MCF 10A (cell line): ENCODE measurements at regions not wholly inside any gene's neighbourhood (a gene's known extent, or its start where the extent isn't known, plus 50 kb on each side); places are given as distances from the start of the nearest gene placed in this dataset.

Experiments
- BruUV-seq: library from RNA; stranded (reverse); fragments of 400-500 nt; replicated peaks from 2 replicates; lab custom pipeline; 2021; lab: Mats Ljungman, UMichigan
- CTCF ChIA-PET: fragments of 300-600 bp; sonication (Branson Sonifier 250); formaldehyde crosslinking; extraction: SDS; loops from one replicate; lab custom pipeline; 2021; ENCODE audit warnings: antibody characterized with exemption, inconsistent platforms; lab: Yijun Ruan, JAX
- POLR2A ChIA-PET: fragments of 300-600, 350-650 bp; sonication (Branson Sonifier 250); formaldehyde crosslinking; extraction: SDS; loops from one replicate; lab custom pipeline; 2020; ENCODE audit warnings: antibody characterized with exemption, inconsistent platforms; lab: Yijun Ruan, JAX
- DNase-seq: peaks from one replicate; pipeline ENCODE4 v3.0.0-alpha.2; 2018; ENCODE audit not compliant: unreplicated experiment
- H3K27ac Mint-ChIP-seq: one replicate; pipeline ENCODE4 v1.8.0; 2022; ENCODE audit warnings: mild to moderate bottlenecking, low read depth, mixed read lengths; ENCODE audit not compliant: unreplicated experiment
- H3K27me3 Mint-ChIP-seq: one replicate; pipeline ENCODE4 v1.8.0; 2022; ENCODE audit warnings: mixed read lengths; ENCODE audit not compliant: insufficient read depth, unreplicated experiment
- H3K36me3 Mint-ChIP-seq: one replicate; pipeline ENCODE4 v1.8.0; 2022; ENCODE audit warnings: mild to moderate bottlenecking, moderate library complexity, mixed read lengths; ENCODE audit not compliant: insufficient read depth, unreplicated experiment
- H3K4me1 Mint-ChIP-seq: one replicate; pipeline ENCODE4 v1.8.0; 2022; ENCODE audit warnings: mixed read lengths; ENCODE audit not compliant: insufficient read depth, unreplicated experiment
- H3K4me3 Mint-ChIP-seq: one replicate; pipeline ENCODE4 v1.8.0; 2022; ENCODE audit warnings: mild to moderate bottlenecking, moderate library complexity, mixed read lengths; ENCODE audit not compliant: unreplicated experiment
- H3K9me3 Mint-ChIP-seq: one replicate; pipeline ENCODE4 v1.8.0; 2022; ENCODE audit warnings: mixed read lengths; ENCODE audit not compliant: unreplicated experiment
- CTCF ChIP-seq: fragments of 200-600 bp; IDR thresholded peaks from one replicate; pipeline ENCODE4 v1.8.0; 2022; ENCODE audit warnings: antibody characterized with exemption, mild to moderate bottlenecking; ENCODE audit not compliant: unreplicated experiment
- intact Hi-C: fragments of 100-400 bp; cut with micrococcal nuclease; formaldehyde crosslinking; loops from 2 replicates; pipeline ENCODE4 v1.14.1; 2022

GRCh38 chr1:221949996-221950395, 208.1 kb upstream of the DUSP10 start:
- BruUV-seq, result no TSS peak
- no peak for DNase-seq
- Mint-ChIP-seq H3K4me3 (no peak overlapping the region), H3K9me3 (peaks cover 21% of the 10 kb centered on the region), H3K36me3 (no peaks in the 10 kb centered on the region), H3K27me3 (no peaks in the 10 kb centered on the region), H3K4me1 (peaks cover 5% of the 10 kb centered on the region), H3K27ac (no peak overlapping the region)
- intact Hi-C loops, result no loop called here
- CTCF ChIA-PET, result interaction anchor here (0.5 kb wide), 1 partner anchor 1731 kb away, joined by 3 read pairs; no protein-coding TSS in a partner anchor
- no peak for TF ChIP-seq CTCF
- POLR2A ChIA-PET, result no interaction called here

- no peak for DNase-seq
- POLR2A ChIA-PET, result no interaction called here
- CTCF ChIA-PET, result no interaction called here
- TF ChIP-seq CTCF, result no peak
- Mint-ChIP-seq H3K36me3 (no peaks in the 10 kb centered on the region), H3K4me1 (peaks cover 5% of the 10 kb centered on the region), H3K27me3 (no peaks in the 10 kb centered on the region), H3K9me3 (peaks cover 34% of the 10 kb centered on the region), H3K4me3 (no peak overlapping the region), H3K27ac (no peak overlapping the region)
- no TSS peak for BruUV-seq
- intact Hi-C loops, result no loop called here
Measured at GRCh38 chr1:221948459-221948858, 206.6 kb upstream of the DUSP10 start.

- DNase-seq, result no peak
Measured at GRCh38 chr1:221947731-221948130, 205.8 kb upstream of the DUSP10 start.

GRCh38 chr1:221946768-221947167, 204.9 kb upstream of the DUSP10 start:
- BruUV-seq, result no TSS peak
- Mint-ChIP-seq H3K27ac (no peak overlapping the region), H3K27me3 (no peaks in the 10 kb centered on the region), H3K9me3 (peaks cover 34% of the 10 kb centered on the region), H3K36me3 (no peaks in the 10 kb centered on the region), H3K4me1 (peaks cover 5% of the 10 kb centered on the region), H3K4me3 (no peak overlapping the region)
- DNase-seq, result no peak
- no peak for TF ChIP-seq CTCF
- POLR2A ChIA-PET, result no interaction called here
- CTCF ChIA-PET, result interaction anchor here (0.6 kb wide), 1 partner anchor 436 kb away, joined by 3 read pairs; no protein-coding TSS in a partner anchor
- intact Hi-C loops, result no loop called here

More at GRCh38 chr1:221947731-221948130, 205.8 kb upstream of the DUSP10 start:
- ChIA-PET POLR2A (no interaction called here), CTCF (no interaction called here)
- Mint-ChIP-seq H3K36me3 (no peaks in the 10 kb centered on the region), H3K4me1 (peaks cover 5% of the 10 kb centered on the region), H3K4me3 (no peak overlapping the region), H3K27me3 (no peaks in the 10 kb centered on the region), H3K9me3 (peaks cover 34% of the 10 kb centered on the region), H3K27ac (no peak overlapping the region)
- intact Hi-C loops, result no loop called here
- TF ChIP-seq CTCF, result no peak
- BruUV-seq, result no TSS peak
